SK-N-MC (cell line): ENCODE measurements at regions not wholly inside any gene's neighbourhood (a gene's known extent, or its start where the extent isn't known, plus 50 kb on each side); places are given as distances from the start of the nearest gene placed in this dataset.

Experiments
- DNase-seq: peaks from one replicate; pipeline ENCODE4 v3.0.0-alpha.2; 2011; ENCODE audit warnings: low read depth, low spot score
- H3K27ac ChIP-seq: fragments of 200-600 bp; sonication (generic); 2 replicates; pipeline ENCODE4 v1.5.1; 2016; ENCODE audit warnings: mixed run types
- H3K36me3 ChIP-seq: fragments of 200-600 bp; sonication (generic); 2 replicates; pipeline ENCODE4 v1.6.1; 2017; ENCODE audit warnings: antibody characterized with exemption, low read length, mixed read lengths; ENCODE audit not compliant: insufficient read depth
- H3K4me3 ChIP-seq: fragments of 200-600 bp; sonication (generic); 2 replicates; pipeline ENCODE4 v1.5.1; 2016
- H3K9ac ChIP-seq: fragments of 200-600 bp; sonication (generic); 2 replicates; pipeline ENCODE4 v1.8.0; 2017; ENCODE audit warnings: mixed run types, mixed read lengths; ENCODE audit not compliant: insufficient read length
- H3K9me3 ChIP-seq: fragments of 200-600 bp; sonication (generic); 2 replicates; pipeline ENCODE4 v1.6.1; 2017; ENCODE audit warnings: low read depth, mild to moderate bottlenecking, antibody characterized with exemption, low read length, moderate library complexity, mixed read lengths
- EZH2 ChIP-seq: fragments of 200-600 bp; sonication (generic); IDR thresholded peaks from one replicate; pipeline ENCODE4 v1.6.1; 2017; ENCODE audit warnings: antibody characterized with exemption
- FOXP2 ChIP-seq: optimal IDR thresholded peaks from 2 replicates; pipeline ENCODE3; 2011; ENCODE audit warnings: mild to moderate bottlenecking, moderate library complexity; ENCODE audit not compliant: insufficient read depth; ENCODE audit errors: extremely low read length, control extremely low read depth
- POLR2AphosphoS5 ChIP-seq: IDR thresholded peaks from 2 replicates; pipeline ENCODE4 v1.6.1; 2012; ENCODE audit warnings: mild to moderate bottlenecking, low read depth, low read length, borderline replicate concordance

DNA sequence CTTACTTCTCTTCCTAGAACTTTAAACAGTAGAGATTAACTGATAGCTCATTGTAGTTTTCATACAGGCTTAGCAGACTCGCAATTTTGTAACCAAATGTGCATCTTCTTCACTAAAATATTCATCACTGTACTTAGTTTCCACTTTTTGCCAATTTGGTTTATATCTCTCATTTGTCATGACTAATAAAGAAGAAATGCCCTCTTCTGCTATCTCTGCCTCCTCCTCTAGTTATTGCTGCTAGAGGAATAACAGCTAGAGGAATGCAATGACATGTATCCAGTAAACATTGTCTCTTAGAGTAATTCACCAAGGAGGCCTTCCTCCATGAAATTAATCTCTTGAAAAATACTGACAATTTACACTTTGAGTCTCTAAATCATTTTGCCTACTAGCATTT is 115.5 kb upstream of the COX10 start:
- Histone ChIP-seq H3K9ac (no peak overlapping the region), H3K27ac (no peak overlapping the region), H3K4me3 (no peak overlapping the region), H3K36me3 (no peaks in the 10 kb centered on the region), H3K9me3 (no peaks in the 10 kb centered on the region)
- no peak for DNase-seq
- TF ChIP-seq EZH2: no peak
- TF ChIP-seq FOXP2: no peak

DNA sequence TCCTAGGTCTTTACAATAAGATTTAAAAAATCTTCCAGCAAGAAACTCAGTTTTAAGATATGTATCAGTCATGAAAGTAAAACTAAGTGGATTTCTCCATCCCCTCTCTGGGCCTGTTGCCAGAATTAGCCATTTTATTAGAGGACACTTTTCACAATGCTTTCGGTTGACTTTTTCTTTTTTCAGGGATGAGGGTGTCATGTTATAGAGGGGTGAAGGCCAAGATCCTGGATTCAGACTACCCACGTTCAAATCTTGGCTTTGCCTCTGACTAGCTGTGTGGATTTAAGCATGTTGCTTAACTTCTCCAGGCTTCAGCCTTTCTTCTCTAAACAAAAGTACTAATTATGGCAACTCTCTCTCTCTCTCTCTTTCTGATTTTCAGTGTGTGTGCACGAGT is 111.7 kb upstream of the COX10 start:
- TF ChIP-seq FOXP2: no peak
- no peak for TF ChIP-seq POLR2AphosphoS5
- no peak for TF ChIP-seq EZH2
- no peaks in the 10 kb centered on the region for H3K36me3 ChIP-seq
- no peak overlapping the region for H3K9ac ChIP-seq
- H3K27ac ChIP-seq: no peak overlapping the region
- DNase-seq: no peak
- H3K9me3 ChIP-seq: no peaks in the 10 kb centered on the region
- no peak overlapping the region for H3K4me3 ChIP-seq

DNA sequence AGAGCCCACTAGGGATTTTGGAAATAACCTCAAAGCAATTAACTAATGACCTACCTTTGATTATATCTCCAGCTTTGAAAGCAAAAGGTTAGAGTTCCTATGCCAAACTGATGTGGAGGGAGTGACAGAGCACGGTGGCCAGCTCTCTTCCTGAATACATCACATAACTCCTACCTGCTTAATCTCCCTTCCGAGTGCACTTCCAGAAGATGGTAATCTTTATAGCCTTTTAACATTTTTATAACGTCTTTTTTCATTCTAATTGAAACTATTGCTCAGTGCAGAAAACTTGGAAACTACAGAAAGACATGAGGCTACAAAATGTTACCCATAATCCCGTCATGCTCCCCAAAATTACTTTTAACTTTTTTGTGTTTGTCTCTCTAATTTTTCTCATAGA is 110.5 kb upstream of the COX10 start:
- Histone ChIP-seq H3K9ac (no peak overlapping the region), H3K9me3 (no peaks in the 10 kb centered on the region), H3K4me3 (no peak overlapping the region), H3K27ac (no peak overlapping the region), H3K36me3 (no peaks in the 10 kb centered on the region)
- DNase-seq: no peak
- no peak for TF ChIP-seq EZH2
- no peak for TF ChIP-seq FOXP2
- TF ChIP-seq POLR2AphosphoS5: no peak

DNA sequence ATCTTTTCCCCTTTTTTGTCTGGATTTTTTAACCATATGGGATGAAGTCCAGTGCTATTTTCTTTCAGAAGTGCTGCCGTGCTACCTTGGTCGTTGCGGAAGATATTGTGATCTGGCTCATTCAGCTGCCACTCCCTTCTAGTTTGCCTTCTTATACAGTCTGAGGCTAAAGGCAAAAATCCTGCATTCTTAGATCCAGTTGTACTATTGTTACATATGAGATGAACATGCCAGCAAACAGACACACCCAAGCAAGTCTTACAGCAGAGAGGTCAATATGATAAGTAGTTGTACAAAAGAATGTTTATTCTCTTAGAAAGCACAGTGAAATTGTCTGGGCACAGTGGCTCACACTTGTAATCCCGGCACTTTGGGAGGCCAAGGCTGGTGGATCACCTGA is 108.0 kb upstream of the COX10 start:
- no peak for TF ChIP-seq POLR2AphosphoS5
- DNase-seq: no peak
- no peak overlapping the region for H3K27ac ChIP-seq
- no peaks in the 10 kb centered on the region for H3K36me3 ChIP-seq
- H3K4me3 ChIP-seq: no peak overlapping the region
- H3K9me3 ChIP-seq: no peaks in the 10 kb centered on the region
- H3K9ac ChIP-seq: no peak overlapping the region

DNA sequence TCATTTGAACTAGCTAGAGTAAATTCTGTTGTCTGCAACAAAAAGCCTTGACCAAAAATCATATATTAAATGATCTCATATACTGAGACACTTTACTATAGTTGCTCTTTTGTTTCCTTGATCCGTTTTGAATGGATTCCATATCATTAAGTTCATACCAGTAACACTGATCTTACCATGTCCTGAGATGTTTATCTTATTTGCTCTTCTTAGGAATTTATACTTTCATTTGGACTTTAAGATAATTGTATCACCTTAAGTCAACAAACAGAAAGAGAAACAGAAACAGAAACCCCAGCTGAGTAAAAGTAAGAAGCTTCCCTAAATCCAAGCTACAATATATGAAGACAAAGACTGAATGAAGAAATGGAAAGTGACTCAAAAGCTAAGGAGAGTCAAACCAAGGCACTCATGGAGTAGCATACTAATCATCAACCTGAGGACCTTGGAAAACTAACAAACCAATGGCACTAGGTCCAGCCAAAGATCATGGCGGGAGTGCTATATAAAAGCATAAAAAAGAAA is 106.5 kb upstream of the COX10 start:
- no peak overlapping the region for H3K4me3 ChIP-seq
- no peak overlapping the region for H3K27ac ChIP-seq
- H3K36me3 ChIP-seq: no peaks in the 10 kb centered on the region
- TF ChIP-seq FOXP2: no peak
- no peak for TF ChIP-seq POLR2AphosphoS5
- no peak for TF ChIP-seq EZH2
- H3K9me3 ChIP-seq: no peaks in the 10 kb centered on the region
- no peak overlapping the region for H3K9ac ChIP-seq
- no peak for DNase-seq

GRCh38 chr17:13967416-13967815 is 101.9 kb upstream of the COX10 start:
- no peaks in the 10 kb centered on the region for H3K36me3 ChIP-seq
- no peak overlapping the region for H3K9ac ChIP-seq
- DNase-seq: no peak
- H3K4me3 ChIP-seq: no peak overlapping the region
- no peak overlapping the region for H3K27ac ChIP-seq
- no peak for TF ChIP-seq POLR2AphosphoS5
- no peak for TF ChIP-seq FOXP2
- H3K9me3 ChIP-seq: no peaks in the 10 kb centered on the region

DNA sequence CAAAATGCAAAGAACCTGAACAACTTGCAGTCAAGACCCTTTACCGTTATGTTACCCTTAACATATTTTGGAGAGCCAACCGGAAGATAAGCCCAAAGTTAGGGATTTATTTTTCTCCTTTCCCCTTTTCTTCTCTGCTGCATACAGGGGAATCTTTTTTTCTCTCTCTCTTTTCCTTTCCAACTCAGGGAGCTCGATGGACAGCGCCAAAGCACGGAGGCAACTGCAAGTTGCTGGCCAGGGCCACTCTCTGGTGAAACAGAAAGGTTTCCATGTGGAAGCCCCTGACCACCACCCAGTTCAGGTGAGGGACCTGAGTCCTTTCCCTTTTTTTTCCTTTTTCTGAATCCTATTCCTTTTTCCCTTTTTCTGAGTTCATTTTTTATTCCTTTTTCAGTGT is 98.8 kb upstream of the COX10 start:
- no peaks in the 10 kb centered on the region for H3K9me3 ChIP-seq
- H3K4me3 ChIP-seq: no peak overlapping the region
- TF ChIP-seq FOXP2 (no peak), POLR2AphosphoS5 (no peak), EZH2 (no peak)
- H3K9ac ChIP-seq: no peak overlapping the region
- no peak for DNase-seq
- H3K36me3 ChIP-seq: no peaks in the 10 kb centered on the region
- H3K27ac ChIP-seq: no peak overlapping the region

DNA sequence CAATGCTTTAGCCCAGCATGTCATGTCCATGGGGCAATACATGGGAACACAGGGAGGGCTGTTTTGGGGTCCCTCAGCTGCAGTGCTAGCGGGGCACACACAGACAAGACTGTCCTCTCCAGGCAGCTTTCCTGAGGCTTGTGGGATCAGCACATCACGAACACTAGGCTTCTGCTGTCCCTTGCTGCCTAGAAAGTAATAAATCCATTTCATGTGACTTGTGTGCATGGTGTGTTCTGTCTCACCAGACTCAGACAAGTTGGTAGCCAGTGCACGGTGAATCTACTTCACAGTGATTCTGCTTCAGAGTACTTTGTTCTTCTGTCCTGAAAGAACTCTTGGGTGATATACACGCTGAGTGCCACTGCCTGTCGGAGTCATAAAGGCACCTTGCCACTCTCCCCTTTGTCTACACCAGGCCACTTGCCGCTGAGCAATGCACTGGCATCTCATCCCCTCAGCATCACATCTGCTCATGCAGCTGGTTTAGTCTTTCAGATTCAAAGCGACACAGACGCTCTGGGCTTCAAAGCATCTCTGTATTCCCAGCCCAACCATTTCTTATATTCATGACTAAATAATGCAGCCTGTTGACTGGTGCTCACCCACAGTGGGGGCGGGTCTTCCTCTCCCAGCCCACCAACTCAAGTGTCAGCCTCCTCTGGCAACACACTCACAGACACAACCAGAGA is 95.2 kb upstream of the COX10 start:
- Histone ChIP-seq H3K27ac (no peak overlapping the region), H3K36me3 (no peaks in the 10 kb centered on the region), H3K9me3 (no peaks in the 10 kb centered on the region), H3K4me3 (no peak overlapping the region), H3K9ac (no peak overlapping the region)
- no peak for DNase-seq
- TF ChIP-seq FOXP2 (no peak), POLR2AphosphoS5 (no peak), EZH2 (no peak)

DNA sequence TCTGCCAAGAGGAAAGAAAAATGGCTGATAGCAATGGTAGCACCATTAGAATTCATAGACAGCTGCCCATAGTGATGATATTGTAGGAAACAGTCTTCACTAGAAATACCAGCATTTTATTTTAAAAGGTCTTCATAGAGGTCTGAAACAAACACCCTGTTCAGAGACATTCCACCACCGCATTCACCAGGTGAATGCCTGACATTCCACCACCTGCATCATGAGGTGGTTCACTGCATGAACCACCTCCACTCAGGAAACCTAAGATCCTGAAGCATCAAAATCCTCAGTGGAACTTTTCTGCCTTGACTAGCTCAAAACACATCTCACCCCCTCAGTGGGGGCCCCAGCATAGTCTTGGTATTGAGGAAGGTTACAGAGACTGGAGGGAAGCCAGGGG is 91.5 kb upstream of the COX10 start:
- H3K9ac ChIP-seq: no peak overlapping the region
- no peak for TF ChIP-seq FOXP2
- no peak for TF ChIP-seq POLR2AphosphoS5
- TF ChIP-seq EZH2: no peak
- H3K36me3 ChIP-seq: no peaks in the 10 kb centered on the region
- DNase-seq: no peak
- H3K9me3 ChIP-seq: no peaks in the 10 kb centered on the region
- H3K4me3 ChIP-seq: no peak overlapping the region
- no peak overlapping the region for H3K27ac ChIP-seq
